Fibroblast of lung (primary cell): ENCODE measurements at regions not wholly inside any gene's neighbourhood (a gene's known extent, or its start where the extent isn't known, plus 50 kb on each side); places are given as distances from the start of the nearest gene placed in this dataset.

Experiments
- DNase-seq, 2 donors: peaks; one replicate each; pipeline versions ENCODE4 v3.0.0 to v3.0.0-alpha.2; 2010; ENCODE audit warnings: low read depth in 2 of 2
- H2AFZ ChIP-seq: 2 replicates; pipeline ENCODE4 v1.5.1; 2012; ENCODE audit warnings: low read length, control low read depth, inconsistent platforms
- H3K27ac ChIP-seq: 2 replicates; pipeline ENCODE4 v1.5.1; 2011; ENCODE audit warnings: low read length, control low read depth; ENCODE audit not compliant: insufficient read depth
- H3K27me3 ChIP-seq: 2 replicates; pipeline ENCODE4 v1.5.1; 2011; ENCODE audit warnings: mild to moderate bottlenecking, low read length; ENCODE audit not compliant: control insufficient read depth, insufficient read depth
- H3K36me3 ChIP-seq: 2 replicates; pipeline ENCODE4 v1.5.1; 2011; ENCODE audit warnings: low read length; ENCODE audit not compliant: control insufficient read depth, insufficient read depth
- H3K4me1 ChIP-seq: 2 replicates; pipeline ENCODE4 v1.5.1; 2011; ENCODE audit warnings: low read length; ENCODE audit not compliant: control insufficient read depth, insufficient read depth; ENCODE audit errors: extremely low read depth
- H3K4me2 ChIP-seq: 2 replicates; pipeline ENCODE4 v1.5.1; 2011; ENCODE audit warnings: low read length, control low read depth; ENCODE audit not compliant: insufficient read depth; ENCODE audit errors: extremely low read depth
- H3K4me3 ChIP-seq, 4 experiments: fragments of 200-600 bp in 1 of 4; sonication (generic) in 1 of 4; replicated peaks in 1 of 4; 2 replicates each; pipeline ENCODE4 v1.5.1; 2011 to 2016; ENCODE audit warnings: low read length in 4 of 4, low read depth in 3 of 4, mild to moderate bottlenecking in 3 of 4, control low read depth in 2 of 4, inconsistent platforms in 1 of 4, mixed read lengths in 1 of 4; ENCODE audit not compliant: insufficient read depth in 1 of 4; ENCODE audit errors: control extremely low read depth in 1 of 4
- H3K79me2 ChIP-seq: 2 replicates; pipeline ENCODE4 v1.5.1; 2012; ENCODE audit warnings: mild to moderate bottlenecking, low read length, inconsistent platforms; ENCODE audit not compliant: control insufficient read depth, insufficient read depth
- H3K9ac ChIP-seq: 2 replicates; pipeline ENCODE4 v1.5.1; 2011; ENCODE audit warnings: mild to moderate bottlenecking, low read length, control low read depth; ENCODE audit not compliant: insufficient read depth
- H3K9me3 ChIP-seq: 2 replicates; pipeline ENCODE4 v1.5.1; 2012; ENCODE audit warnings: low read depth, low read length; ENCODE audit not compliant: control insufficient read depth, insufficient read depth
- H4K20me1 ChIP-seq: 2 replicates; pipeline ENCODE4 v1.5.1; 2011; ENCODE audit warnings: low read length; ENCODE audit not compliant: control insufficient read depth, insufficient read depth; ENCODE audit errors: extremely low read depth
- EZH2 ChIP-seq: IDR thresholded peaks from 2 replicates; pipeline ENCODE4 v1.5.1; 2012; ENCODE audit warnings: low read length, control low read depth, mild to moderate bottlenecking; ENCODE audit errors: missing control alignments
- TF ChIP-seq, protein P1 (sequence below), 2 donors: IDR thresholded peaks in 1 of 2; conservative IDR thresholded peaks in 1 of 2; 1 replicate in 1 of 2; 2 replicates in 1 of 2; pipeline ENCODE4 v1.5.1; 2011 to 2012; ENCODE audit warnings: low read length in 2 of 2, control low read depth in 1 of 2, inconsistent platforms in 1 of 2, low read depth in 1 of 2, mild to moderate bottlenecking in 1 of 2

- H4K20me1 ChIP-seq = no peaks in the 10 kb centered on the region
- H3K4me1 ChIP-seq = no peaks in the 10 kb centered on the region
- no peak overlapping the region for H3K9ac ChIP-seq
- H3K27me3 ChIP-seq = no peaks in the 10 kb centered on the region
- no peak for DNase-seq
- H3K4me2 ChIP-seq = no peak overlapping the region
- H3K4me3 ChIP-seq = no peak overlapping the region
- no peak for TF ChIP-seq EZH2
- TF ChIP-seq, protein P1, sequence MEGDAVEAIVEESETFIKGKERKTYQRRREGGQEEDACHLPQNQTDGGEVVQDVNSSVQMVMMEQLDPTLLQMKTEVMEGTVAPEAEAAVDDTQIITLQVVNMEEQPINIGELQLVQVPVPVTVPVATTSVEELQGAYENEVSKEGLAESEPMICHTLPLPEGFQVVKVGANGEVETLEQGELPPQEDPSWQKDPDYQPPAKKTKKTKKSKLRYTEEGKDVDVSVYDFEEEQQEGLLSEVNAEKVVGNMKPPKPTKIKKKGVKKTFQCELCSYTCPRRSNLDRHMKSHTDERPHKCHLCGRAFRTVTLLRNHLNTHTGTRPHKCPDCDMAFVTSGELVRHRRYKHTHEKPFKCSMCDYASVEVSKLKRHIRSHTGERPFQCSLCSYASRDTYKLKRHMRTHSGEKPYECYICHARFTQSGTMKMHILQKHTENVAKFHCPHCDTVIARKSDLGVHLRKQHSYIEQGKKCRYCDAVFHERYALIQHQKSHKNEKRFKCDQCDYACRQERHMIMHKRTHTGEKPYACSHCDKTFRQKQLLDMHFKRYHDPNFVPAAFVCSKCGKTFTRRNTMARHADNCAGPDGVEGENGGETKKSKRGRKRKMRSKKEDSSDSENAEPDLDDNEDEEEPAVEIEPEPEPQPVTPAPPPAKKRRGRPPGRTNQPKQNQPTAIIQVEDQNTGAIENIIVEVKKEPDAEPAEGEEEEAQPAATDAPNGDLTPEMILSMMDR (conservative IDR thresholded peaks at IDR 0.05 in 1 of 2, IDR thresholded peaks at IDR 0.05 in 1 of 2; ENCODE audit: low read depth in 1 of 2, low read length in 2 of 2) = no peak
- H3K36me3 ChIP-seq = no peaks in the 10 kb centered on the region
- H2AFZ ChIP-seq = no peak overlapping the region
- no peak overlapping the region for H3K27ac ChIP-seq
- H3K79me2 ChIP-seq = no peaks in the 10 kb centered on the region
- H3K9me3 ChIP-seq = no peaks in the 10 kb centered on the region
Measured at GRCh38 chr3:39744746-39745145, 64.7 kb upstream of the MYRIP start.

DNA sequence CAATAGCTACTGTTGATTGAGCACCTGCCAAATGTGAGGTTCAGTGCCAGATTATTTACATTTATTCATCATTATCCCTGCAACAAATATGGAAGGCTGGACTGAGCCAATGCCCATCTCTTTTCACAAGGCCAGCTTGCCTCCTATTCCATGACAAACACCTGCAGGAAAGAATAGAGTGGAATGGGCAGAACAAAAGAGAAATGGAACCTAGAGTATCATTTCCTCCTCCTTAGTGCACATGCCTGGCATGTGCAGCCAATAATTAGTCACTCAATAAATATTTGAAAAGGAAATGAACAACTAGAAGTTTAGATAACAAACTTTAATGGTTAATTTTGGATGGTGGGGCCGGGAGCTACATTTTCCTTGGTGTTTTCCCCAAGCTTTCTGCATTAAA lies 61.4 kb upstream of the MYRIP start:
- Histone ChIP-seq H3K4me3 (no peak overlapping the region), H3K9ac (no peak overlapping the region), H3K79me2 (no peaks in the 10 kb centered on the region), H3K4me1 (no peaks in the 10 kb centered on the region), H3K27ac (no peak overlapping the region), H3K4me2 (no peak overlapping the region), H3K36me3 (no peaks in the 10 kb centered on the region), H3K9me3 (no peaks in the 10 kb centered on the region), H2AFZ (no peak overlapping the region), H4K20me1 (no peaks in the 10 kb centered on the region), H3K27me3 (no peaks in the 10 kb centered on the region)
- TF ChIP-seq, protein P1 (conservative IDR thresholded peaks at IDR 0.05 in 1 of 2, IDR thresholded peaks at IDR 0.05 in 1 of 2; ENCODE audit: low read depth in 1 of 2, low read length in 2 of 2) = no peak
- no peak for TF ChIP-seq EZH2
- no peak for DNase-seq

GRCh38 chr3:39748763-39749162 lies 60.6 kb upstream of the MYRIP start:
- no peak overlapping the region for H3K9ac ChIP-seq
- no peaks in the 10 kb centered on the region for H3K36me3 ChIP-seq
- no peaks in the 10 kb centered on the region for H3K27me3 ChIP-seq
- no peak overlapping the region for H3K4me2 ChIP-seq
- no peaks in the 10 kb centered on the region for H4K20me1 ChIP-seq
- no peaks in the 10 kb centered on the region for H3K4me1 ChIP-seq
- H2AFZ ChIP-seq = no peak overlapping the region
- H3K4me3 ChIP-seq = no peak overlapping the region
- H3K9me3 ChIP-seq = no peaks in the 10 kb centered on the region
- H3K27ac ChIP-seq = no peak overlapping the region
- no peak for DNase-seq
- H3K79me2 ChIP-seq = no peaks in the 10 kb centered on the region
- TF ChIP-seq, protein P1 (conservative IDR thresholded peaks at IDR 0.05 in 1 of 2, IDR thresholded peaks at IDR 0.05 in 1 of 2; ENCODE audit: low read depth in 1 of 2, low read length in 2 of 2) = no peak
- TF ChIP-seq EZH2 = no peak
